RWPE2 (cell line): ENCODE measurements at regions not wholly inside any gene's neighbourhood (a gene's known extent, or its start where the extent isn't known, plus 50 kb on each side); places are given as distances from the start of the nearest gene placed in this dataset.
A peak's percentile ranks its signal among the peaks of the same experiment; 100 is the strongest.

Experiments
- ATAC-seq: fragments of 200-7000 bp; cut with Tn5 transposase; 3 replicates; pipeline ENCODE4 v1.9.1; 2021; ENCODE audit warnings: low read depth
- DNase-seq: peaks from one replicate; pipeline ENCODE4 v3.0.0-alpha.2; 2020; ENCODE audit warnings: low spot score
- H3K27ac ChIP-seq: fragments of 450-650 bp; 2 replicates; pipeline ENCODE4 v1.5.1; 2017; ENCODE audit warnings: mild to moderate bottlenecking; ENCODE audit not compliant: poor library complexity, severe bottlenecking
- H3K27me3 ChIP-seq: fragments of 250-450 bp; sonication (Bioruptor Pico); 2 replicates; pipeline ENCODE4 v1.5.1; 2021; ENCODE audit warnings: mild to moderate bottlenecking, moderate library complexity; ENCODE audit not compliant: insufficient read depth, poor library complexity, severe bottlenecking
- H3K36me3 ChIP-seq: fragments of 250-450 bp; sonication (Bioruptor Pico); 2 replicates; pipeline ENCODE4 v1.5.1; 2020; ENCODE audit warnings: low read depth, mild to moderate bottlenecking, moderate library complexity
- H3K4me1 ChIP-seq: fragments of 250-450 bp; sonication (Bioruptor Pico); 2 replicates; pipeline ENCODE4 v1.5.1; 2021; ENCODE audit warnings: mild to moderate bottlenecking, moderate library complexity; ENCODE audit not compliant: insufficient read depth, poor library complexity, severe bottlenecking
- H3K4me3 ChIP-seq: fragments of 250-450 bp; sonication (Bioruptor Pico); 2 replicates; pipeline ENCODE4 v1.5.1; 2021; ENCODE audit warnings: mild to moderate bottlenecking, moderate library complexity; ENCODE audit not compliant: severe bottlenecking
- H3K9me3 ChIP-seq: fragments of 250-450 bp; sonication (Bioruptor Pico); 2 replicates; pipeline ENCODE4 v1.5.1; 2021; ENCODE audit warnings: mild to moderate bottlenecking, moderate library complexity; ENCODE audit not compliant: severe bottlenecking
- TF ChIP-seq, protein P1 (sequence below): fragments of 450-650 bp; IDR thresholded peaks from one replicate; pipeline ENCODE4 v1.5.1; 2017; ENCODE audit warnings: mild to moderate bottlenecking, moderate library complexity; ENCODE audit not compliant: poor library complexity, severe bottlenecking

DNA sequence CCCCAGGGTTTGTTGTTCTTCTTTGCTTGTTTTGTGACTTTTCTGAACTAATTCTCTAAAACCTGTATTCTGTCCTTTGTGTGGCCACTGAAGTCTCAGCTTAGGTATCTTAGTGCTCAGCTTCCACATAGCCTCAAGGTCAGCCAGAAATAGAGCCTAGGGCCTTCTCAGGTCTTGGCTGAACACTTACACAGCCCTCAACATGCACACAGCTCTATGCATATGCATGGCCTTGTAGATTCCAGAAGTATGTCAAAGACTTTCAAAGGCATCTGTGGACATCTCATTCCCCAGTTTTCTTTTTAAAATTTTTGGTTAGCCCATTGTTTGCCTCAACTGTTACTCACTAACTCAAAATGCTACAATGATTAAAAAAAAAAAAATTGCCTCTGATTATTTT lies 99.9 kb upstream of the GRIA1 start:
- no peak for ATAC-seq
- H3K27me3 ChIP-seq = no peaks in the 10 kb centered on the region

DNA sequence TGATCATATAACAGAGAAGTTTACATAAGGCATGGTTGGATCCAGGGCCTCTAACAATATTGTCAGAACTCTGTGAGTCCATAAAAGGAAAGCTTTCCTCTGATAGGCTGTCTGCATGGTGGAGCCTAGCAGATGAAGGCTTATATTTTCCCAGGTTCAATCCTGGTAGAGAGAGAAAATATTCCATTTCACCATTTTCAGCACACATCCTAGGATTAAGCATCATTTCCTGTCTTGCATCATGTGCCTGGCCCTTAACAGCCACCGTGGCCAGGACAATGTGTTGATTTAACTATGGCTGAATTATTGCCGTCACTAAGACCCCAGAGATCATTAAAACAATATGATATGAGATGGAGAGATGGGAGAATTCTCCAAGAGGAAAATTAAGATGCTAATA lies 90.9 kb upstream of the GRIA1 start:
- H3K27ac ChIP-seq = no peak overlapping the region
- H3K4me1 ChIP-seq = peaks cover 7% of the 10 kb centered on the region
- H3K4me3 ChIP-seq = no peak overlapping the region
- H3K36me3 ChIP-seq = no peaks in the 10 kb centered on the region
- DNase-seq = no peak
- TF ChIP-seq, protein P1, sequence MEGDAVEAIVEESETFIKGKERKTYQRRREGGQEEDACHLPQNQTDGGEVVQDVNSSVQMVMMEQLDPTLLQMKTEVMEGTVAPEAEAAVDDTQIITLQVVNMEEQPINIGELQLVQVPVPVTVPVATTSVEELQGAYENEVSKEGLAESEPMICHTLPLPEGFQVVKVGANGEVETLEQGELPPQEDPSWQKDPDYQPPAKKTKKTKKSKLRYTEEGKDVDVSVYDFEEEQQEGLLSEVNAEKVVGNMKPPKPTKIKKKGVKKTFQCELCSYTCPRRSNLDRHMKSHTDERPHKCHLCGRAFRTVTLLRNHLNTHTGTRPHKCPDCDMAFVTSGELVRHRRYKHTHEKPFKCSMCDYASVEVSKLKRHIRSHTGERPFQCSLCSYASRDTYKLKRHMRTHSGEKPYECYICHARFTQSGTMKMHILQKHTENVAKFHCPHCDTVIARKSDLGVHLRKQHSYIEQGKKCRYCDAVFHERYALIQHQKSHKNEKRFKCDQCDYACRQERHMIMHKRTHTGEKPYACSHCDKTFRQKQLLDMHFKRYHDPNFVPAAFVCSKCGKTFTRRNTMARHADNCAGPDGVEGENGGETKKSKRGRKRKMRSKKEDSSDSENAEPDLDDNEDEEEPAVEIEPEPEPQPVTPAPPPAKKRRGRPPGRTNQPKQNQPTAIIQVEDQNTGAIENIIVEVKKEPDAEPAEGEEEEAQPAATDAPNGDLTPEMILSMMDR = no peak
- no peaks in the 10 kb centered on the region for H3K9me3 ChIP-seq
- ATAC-seq = no peak
- no peaks in the 10 kb centered on the region for H3K27me3 ChIP-seq

More for the DNA sequence above, 99.9 kb upstream of the GRIA1 start:
- DNase-seq = no peak
- Histone ChIP-seq H3K4me1 (no peaks in the 10 kb centered on the region), H3K4me3 (no peak overlapping the region), H3K9me3 (no peaks in the 10 kb centered on the region), H3K27ac (no peak overlapping the region), H3K36me3 (no peaks in the 10 kb centered on the region)
- TF ChIP-seq, protein P1 = no peak

DNA sequence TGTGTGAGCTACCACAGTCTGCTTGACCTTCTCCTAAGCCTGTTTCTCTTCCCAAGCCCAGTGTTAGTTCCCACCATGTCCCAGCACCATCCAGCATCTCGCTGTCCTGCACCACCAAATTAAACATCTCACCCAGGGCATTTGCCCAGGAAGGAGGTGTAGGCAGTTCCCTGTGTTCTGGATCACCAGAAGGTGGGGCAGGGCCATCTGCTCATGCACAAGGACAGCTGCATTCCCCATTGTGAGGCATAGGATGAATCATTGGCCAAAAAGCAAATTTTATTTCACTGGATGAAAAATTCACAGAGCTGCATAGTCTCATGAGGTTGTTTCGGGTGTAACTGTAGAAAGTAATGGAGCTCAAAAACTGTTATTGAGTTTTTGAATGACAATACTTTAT lies 89.5 kb upstream of the GRIA1 start:
- no peaks in the 10 kb centered on the region for H3K36me3 ChIP-seq
- no peak overlapping the region for H3K27ac ChIP-seq
- ATAC-seq = peak; percentile 58; the same call in 1 of the 3 replicates
- no peak for DNase-seq
- TF ChIP-seq, protein P1 = no peak
- no peaks in the 10 kb centered on the region for H3K27me3 ChIP-seq
- H3K4me3 ChIP-seq = no peak overlapping the region
- peaks cover 7% of the 10 kb centered on the region for H3K4me1 ChIP-seq
- H3K9me3 ChIP-seq = no peaks in the 10 kb centered on the region

DNA sequence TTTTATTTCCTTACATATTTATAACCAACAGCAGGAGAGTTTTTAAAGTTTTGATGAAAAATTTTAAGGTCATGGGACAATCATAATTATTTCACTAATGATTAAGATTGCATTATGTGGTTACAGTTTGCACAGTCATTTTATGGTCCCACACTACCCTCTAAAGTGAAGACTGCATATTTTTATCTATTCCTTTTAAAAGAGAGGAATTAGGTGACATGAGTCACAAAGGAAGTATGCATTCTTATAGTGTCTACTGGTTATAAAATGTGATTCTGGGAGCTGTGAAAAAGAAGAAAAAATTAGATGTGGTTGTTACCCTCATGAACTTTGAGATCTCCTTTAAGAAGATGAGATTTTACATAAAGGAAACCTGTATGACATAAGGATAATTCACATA lies 87.9 kb upstream of the GRIA1 start:
- TF ChIP-seq, protein P1 = peak; percentile 67
- Histone ChIP-seq H3K9me3 (no peaks in the 10 kb centered on the region), H3K36me3 (no peaks in the 10 kb centered on the region), H3K4me3 (no peak overlapping the region), H3K27me3 (no peaks in the 10 kb centered on the region), H3K4me1 (peaks cover 7% of the 10 kb centered on the region), H3K27ac (no peak overlapping the region)
- no peak for DNase-seq
- peak; percentile 94 for ATAC-seq

DNA sequence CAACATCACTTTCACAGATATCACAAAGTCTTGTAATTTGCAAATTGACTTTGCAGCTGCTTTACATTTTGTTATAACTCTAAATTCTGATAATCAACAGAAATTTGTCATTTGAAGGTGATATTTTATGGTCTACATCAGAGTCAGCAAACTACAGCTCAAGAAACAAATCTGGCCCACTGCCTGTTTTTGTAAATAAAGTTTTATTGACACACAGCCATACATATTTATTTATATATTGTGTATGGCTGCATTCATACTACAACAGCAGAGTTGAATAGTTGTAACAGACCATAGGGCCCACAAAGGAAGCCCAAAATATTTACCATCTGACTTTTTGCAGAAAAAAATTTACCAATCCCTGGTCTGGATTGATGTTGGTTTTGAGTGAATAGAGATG lies 87.0 kb upstream of the GRIA1 start:
- no peaks in the 10 kb centered on the region for H3K36me3 ChIP-seq
- TF ChIP-seq, protein P1 = no peak
- no peak overlapping the region for H3K27ac ChIP-seq
- ATAC-seq (no peak), DNase-seq (no peak)
- no peaks in the 10 kb centered on the region for H3K9me3 ChIP-seq
- no peak overlapping the region for H3K4me3 ChIP-seq
- H3K27me3 ChIP-seq = no peaks in the 10 kb centered on the region
- peaks cover 7% of the 10 kb centered on the region for H3K4me1 ChIP-seq
